GM23248 (cell line): ENCODE measurements at regions not wholly inside any gene's neighbourhood (a gene's known extent, or its start where the extent isn't known, plus 50 kb on each side); places are given as distances from the start of the nearest gene placed in this dataset.
"Not testable (repeated sequence)": the region's sequence is repeated elsewhere in the genome, so short reads cannot be mapped to it uniquely, and the experiment has no call there.

Experiments
- EZH2 ChIP-seq: fragments of 200-600 bp; sonication (generic); IDR thresholded peaks from 2 replicates; pipeline ENCODE4 v1.6.1; 2018; ENCODE audit warnings: antibody characterized with exemption, mild to moderate bottlenecking; ENCODE audit not compliant: insufficient read depth, poor library complexity, severe bottlenecking
- EZH2phosphoT487 ChIP-seq: fragments of 200-600 bp; sonication (generic); IDR thresholded peaks from 2 replicates; pipeline ENCODE4 v1.6.1; 2018; ENCODE audit warnings: antibody characterized with exemption, moderate library complexity, mild to moderate bottlenecking, low read depth; ENCODE audit not compliant: insufficient read depth

DNA sequence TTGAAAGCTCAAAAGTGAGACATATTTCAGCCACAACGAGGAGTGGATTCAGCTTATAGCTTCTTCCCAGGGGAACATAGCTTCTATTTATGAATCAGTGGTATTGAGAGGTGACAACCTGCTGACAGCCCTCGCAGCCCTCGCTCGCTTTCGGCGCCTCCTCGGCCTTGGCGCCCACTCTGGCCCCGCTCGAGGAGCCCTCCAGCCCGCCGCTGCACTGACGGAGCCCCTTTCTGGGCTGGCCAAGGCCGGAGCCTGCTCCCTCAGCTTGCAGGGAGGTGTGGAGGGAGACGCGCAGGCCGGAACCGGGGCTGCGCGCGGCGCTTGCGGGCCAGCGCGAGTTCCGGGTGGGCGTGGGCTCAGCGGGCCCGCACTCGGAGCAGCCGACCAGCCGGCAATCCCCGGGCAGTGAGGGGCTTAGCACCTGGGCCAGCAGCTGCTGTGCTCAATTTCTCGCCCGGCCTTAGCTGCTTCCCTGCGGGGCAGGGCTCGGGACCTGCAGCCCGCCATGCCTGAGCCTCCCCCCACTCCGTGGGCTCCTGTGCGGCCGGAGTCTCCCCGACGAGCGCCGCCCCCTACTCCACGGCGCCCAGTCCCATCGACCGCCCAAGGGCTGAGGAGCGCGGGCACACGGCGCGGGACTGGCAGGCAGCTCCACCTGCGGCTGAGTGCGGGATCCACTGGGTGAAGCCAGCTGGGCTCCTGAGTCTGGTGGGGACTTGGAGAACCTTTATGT, 207.9 kb upstream of the RFX3 start:
- TF ChIP-seq EZH2phosphoT487, EZH2: not testable (repeated sequence)
